ENCODE measurements at regions not wholly inside any gene's neighbourhood (a gene's known extent, or its start where the extent isn't known, plus 50 kb on each side); places are given as distances from the start of the nearest gene placed in this dataset.

DNA sequence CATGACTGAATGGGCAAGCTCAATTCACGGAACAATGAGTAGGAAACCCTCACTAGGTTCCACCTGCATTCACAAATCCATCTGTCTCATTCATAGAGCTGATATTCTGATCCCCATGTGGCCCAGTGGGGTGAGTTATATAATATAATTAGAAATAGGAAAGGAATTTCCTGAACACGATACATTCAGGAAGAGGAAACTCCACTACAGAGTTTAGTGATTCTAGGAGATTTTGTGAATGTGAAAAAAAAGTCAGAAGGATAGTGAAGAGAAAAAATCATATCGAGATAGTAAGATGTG lies 471.2 kb downstream of the GASK1B start:
- TF ChIP-seq SP1 (IDR thresholded peaks at IDR 0.05) (no peak), SUZ12 (IDR thresholded peaks at IDR 0.05) (no peak), ZNF384 (IDR thresholded peaks at IDR 0.05) (no peak), BHLHE40 (IDR thresholded peaks at IDR 0.05; ENCODE audit: borderline replicate concordance) (no peak), TARDBP (IDR thresholded peaks at IDR 0.05) (no peak), NFRKB (IDR thresholded peaks at IDR 0.05) (no peak), FOXM1 (IDR thresholded peaks at IDR 0.05; ENCODE audit: borderline replicate concordance) (no peak), CTBP1 (IDR thresholded peaks at IDR 0.05; ENCODE audit: borderline replicate concordance) (no peak), FOXA1 (IDR thresholded peaks at IDR 0.05) (no peak)
